CD4-positive, alpha-beta T cell treated with Interleukin-17A for 1 hour (primary cell): ENCODE measurements at regions not wholly inside any gene's neighbourhood (a gene's known extent, or its start where the extent isn't known, plus 50 kb on each side); places are given as distances from the start of the nearest gene placed in this dataset.

Experiments
- DNase-seq: peaks from one replicate; pipeline ENCODE4 v3.0.0-alpha.2; 2020

GRCh38 chr1:59158321-59158720 is 138.6 kb upstream of the FGGY start:
- no peak for DNase-seq

GRCh38 chr1:59159557-59160203 is 137.2 kb upstream of the FGGY start:
- no peak for DNase-seq

- DNase-seq: no peak
Observed at GRCh38 chr1:59161136-59161535, 135.8 kb upstream of the FGGY start.

GRCh38 chr1:59162665-59163064 is 134.2 kb upstream of the FGGY start:
- DNase-seq: no peak

- no peak for DNase-seq
Observed at GRCh38 chr1:59163268-59164092, 133.4 kb upstream of the FGGY start.

GRCh38 chr1:59164371-59164770 is 132.5 kb upstream of the FGGY start:
- DNase-seq: no peak

GRCh38 chr1:59165353-59165752 is 131.5 kb upstream of the FGGY start:
- no peak for DNase-seq

GRCh38 chr1:59169703-59170102 is 127.2 kb upstream of the FGGY start:
- DNase-seq: no peak

GRCh38 chr1:59170659-59171058 is 126.2 kb upstream of the FGGY start:
- DNase-seq: no peak

GRCh38 chr1:59171788-59172187 is 125.1 kb upstream of the FGGY start:
- no peak for DNase-seq

- DNase-seq: no peak
Observed at GRCh38 chr1:59172693-59173092, 124.2 kb upstream of the FGGY start.

- DNase-seq: no peak
Observed at GRCh38 chr1:59173721-59174120, 123.2 kb upstream of the FGGY start.

GRCh38 chr1:59176471-59176870 is 120.4 kb upstream of the FGGY start:
- DNase-seq: no peak

- DNase-seq: no peak
Observed at GRCh38 chr1:59177756-59178155, 119.1 kb upstream of the FGGY start.

GRCh38 chr1:59178339-59179187 is 118.3 kb upstream of the FGGY start:
- DNase-seq: no peak

- no peak for DNase-seq
Observed at GRCh38 chr1:59179673-59180072, 117.2 kb upstream of the FGGY start.

- no peak for DNase-seq
Observed at GRCh38 chr1:59180735-59181134, 116.2 kb upstream of the FGGY start.

- no peak for DNase-seq
Observed at GRCh38 chr1:59183749-59184317, 113.1 kb upstream of the FGGY start.

- DNase-seq: no peak
Observed at GRCh38 chr1:59184365-59184905, 112.5 kb upstream of the FGGY start.

- DNase-seq: no peak
Observed at GRCh38 chr1:59185163-59185860, 111.6 kb upstream of the FGGY start.

- no peak for DNase-seq
Observed at GRCh38 chr1:59186656-59187055, 110.2 kb upstream of the FGGY start.
